ENCODE measurements at regions not wholly inside any gene's neighbourhood (a gene's known extent, or its start where the extent isn't known, plus 50 kb on each side); places are given as distances from the start of the nearest gene placed in this dataset.

DNA sequence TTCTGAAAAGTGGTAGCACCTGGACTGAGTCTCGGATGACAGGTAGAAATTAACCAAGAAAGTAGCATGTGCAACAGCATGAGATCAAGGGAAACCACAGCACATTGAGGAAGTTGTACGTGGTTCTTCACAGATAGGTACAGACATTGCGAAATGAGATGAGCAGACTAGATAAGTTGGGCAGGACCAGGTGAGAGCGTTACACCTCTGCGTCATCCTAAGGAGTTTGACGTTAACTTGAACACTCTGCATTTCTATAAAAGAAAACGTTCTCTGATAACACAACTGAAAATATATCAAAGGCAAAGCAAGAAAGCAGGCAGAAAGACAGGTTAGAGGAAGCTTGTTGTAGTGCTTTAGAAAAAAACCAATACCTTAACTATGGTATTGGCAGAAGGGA is 98.5 kb upstream of the RASSF8 start:
- TF ChIP-seq, protein P1, sequence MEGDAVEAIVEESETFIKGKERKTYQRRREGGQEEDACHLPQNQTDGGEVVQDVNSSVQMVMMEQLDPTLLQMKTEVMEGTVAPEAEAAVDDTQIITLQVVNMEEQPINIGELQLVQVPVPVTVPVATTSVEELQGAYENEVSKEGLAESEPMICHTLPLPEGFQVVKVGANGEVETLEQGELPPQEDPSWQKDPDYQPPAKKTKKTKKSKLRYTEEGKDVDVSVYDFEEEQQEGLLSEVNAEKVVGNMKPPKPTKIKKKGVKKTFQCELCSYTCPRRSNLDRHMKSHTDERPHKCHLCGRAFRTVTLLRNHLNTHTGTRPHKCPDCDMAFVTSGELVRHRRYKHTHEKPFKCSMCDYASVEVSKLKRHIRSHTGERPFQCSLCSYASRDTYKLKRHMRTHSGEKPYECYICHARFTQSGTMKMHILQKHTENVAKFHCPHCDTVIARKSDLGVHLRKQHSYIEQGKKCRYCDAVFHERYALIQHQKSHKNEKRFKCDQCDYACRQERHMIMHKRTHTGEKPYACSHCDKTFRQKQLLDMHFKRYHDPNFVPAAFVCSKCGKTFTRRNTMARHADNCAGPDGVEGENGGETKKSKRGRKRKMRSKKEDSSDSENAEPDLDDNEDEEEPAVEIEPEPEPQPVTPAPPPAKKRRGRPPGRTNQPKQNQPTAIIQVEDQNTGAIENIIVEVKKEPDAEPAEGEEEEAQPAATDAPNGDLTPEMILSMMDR (IDR thresholded peaks at IDR 0.05): no peak
- TF ChIP-seq POLR2A (IDR thresholded peaks at IDR 0.05): no peak

Data from esophagus squamous epithelium (tissue), 4 donors.